ENCODE measurements at regions not wholly inside any gene's neighbourhood (a gene's known extent, or its start where the extent isn't known, plus 50 kb on each side); places are given as distances from the start of the nearest gene placed in this dataset.

DNA sequence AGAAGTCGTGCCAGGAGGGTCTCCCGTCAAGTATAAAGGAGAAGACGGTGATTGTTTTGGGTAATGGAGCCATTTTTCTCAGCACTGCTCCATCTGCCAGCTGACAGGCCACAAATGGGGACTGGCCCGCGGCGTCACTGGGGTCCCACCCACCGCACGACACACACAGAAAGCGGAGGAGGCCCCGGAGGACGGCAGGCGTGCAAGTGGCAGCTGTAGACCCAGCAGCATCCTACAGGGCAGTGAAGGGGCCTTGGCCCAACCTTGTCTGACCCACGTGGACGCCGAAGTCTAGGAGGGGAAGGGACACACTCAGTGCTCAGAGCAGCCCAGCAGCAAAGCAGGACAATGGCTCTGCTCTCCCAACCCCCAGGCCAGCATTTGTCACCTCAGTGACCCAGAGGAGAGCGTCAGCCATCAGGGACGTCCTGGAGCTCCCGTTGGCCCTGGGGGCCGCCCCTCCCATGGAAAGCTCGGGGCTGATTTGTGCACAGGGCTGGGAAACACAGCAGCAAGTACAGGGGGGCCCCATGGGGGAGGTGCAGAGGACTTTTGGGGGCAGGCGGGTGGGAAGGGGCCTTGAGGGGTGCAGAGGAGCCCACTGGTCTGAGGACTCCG is 644.4 kb downstream of the BRD1 start:
- FAIRE-seq (no peak), DNase-seq (ENCODE audit: insufficient read length, low spot score) (no peak)

DNA sequence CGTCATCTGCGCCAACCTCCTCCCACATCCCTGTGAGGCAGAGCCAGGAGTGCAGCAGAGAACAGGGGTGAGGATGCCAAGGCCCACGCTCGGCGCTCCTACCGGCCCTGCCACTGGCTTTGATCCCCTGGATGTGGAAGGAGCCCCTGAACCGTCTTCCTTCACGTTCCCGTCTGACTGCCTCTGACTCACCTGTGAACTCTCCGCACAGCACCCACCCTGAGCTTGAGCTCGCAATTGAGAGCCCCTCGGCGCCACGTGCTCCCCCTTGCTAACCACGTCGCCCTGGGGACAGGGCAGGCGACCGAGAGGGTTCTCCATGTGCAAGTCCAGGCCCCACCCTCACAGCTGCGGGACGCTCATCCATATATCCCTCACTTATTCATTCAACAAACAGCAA is 645.3 kb downstream of the BRD1 start:
- FAIRE-seq (no peak), DNase-seq (ENCODE audit: insufficient read length, low spot score) (no peak)

DNA sequence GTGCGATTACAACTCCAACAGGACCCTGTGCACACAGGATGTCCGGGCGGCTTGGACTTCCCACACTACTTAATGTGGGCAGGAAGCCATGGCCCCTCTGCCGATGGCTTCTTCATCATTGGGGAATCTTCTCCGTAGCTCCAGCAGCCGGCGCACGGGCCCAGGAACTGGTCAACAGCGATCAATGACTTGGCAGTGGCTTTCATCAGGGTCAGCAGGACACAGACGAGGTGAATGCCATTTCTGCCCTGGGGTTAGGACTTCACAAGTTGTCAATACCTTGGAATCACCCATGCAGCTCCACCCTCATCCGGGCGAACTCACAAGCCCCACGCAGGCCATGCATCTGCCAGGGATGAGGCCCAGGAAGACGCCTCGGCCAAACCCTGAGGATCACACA is 645.7 kb downstream of the BRD1 start:
- FAIRE-seq, result no peak

DNA sequence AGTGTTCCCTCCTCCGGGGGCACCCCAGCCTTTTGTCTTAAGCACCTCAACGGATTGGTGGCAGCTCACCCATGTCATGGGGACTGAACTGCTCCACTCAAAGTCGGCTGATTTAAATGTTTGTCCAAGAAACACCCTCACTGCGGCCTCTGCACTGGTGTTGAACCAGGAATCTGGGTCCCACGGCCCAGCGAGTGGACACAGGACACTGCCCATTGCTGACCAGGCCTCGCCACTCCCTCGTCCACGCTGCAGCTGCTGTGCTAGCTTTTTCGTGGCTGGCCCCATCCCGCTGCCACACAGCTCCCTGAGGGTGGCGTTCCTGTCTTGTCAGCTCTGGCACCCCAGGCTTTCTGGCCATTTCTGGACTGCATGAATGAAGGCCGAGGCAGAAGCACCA is 646.2 kb downstream of the BRD1 start:
- no peak for FAIRE-seq
- DNase-seq (ENCODE audit: insufficient read length, low spot score), result no peak

More for the DNA sequence above, 645.7 kb downstream of the BRD1 start:
- DNase-seq (ENCODE audit: insufficient read length, low spot score), result no peak

DNA sequence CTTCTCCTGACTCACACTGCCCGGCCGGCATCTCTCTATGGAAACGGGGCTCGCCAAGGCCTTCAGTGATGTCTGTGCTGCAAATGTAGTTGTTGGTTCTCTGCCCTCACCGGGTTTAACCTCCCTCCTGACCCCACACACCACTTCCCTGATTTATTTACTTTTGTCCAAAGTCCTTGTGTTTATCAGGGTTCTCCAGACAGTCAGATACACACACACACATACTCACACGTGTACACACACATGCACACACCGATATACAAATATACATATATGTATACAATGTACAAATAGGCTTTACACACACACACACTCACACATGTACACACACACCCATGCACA is 647.0 kb downstream of the BRD1 start:
- FAIRE-seq, result no peak
- no peak for DNase-seq (ENCODE audit: insufficient read length, low spot score)

DNA sequence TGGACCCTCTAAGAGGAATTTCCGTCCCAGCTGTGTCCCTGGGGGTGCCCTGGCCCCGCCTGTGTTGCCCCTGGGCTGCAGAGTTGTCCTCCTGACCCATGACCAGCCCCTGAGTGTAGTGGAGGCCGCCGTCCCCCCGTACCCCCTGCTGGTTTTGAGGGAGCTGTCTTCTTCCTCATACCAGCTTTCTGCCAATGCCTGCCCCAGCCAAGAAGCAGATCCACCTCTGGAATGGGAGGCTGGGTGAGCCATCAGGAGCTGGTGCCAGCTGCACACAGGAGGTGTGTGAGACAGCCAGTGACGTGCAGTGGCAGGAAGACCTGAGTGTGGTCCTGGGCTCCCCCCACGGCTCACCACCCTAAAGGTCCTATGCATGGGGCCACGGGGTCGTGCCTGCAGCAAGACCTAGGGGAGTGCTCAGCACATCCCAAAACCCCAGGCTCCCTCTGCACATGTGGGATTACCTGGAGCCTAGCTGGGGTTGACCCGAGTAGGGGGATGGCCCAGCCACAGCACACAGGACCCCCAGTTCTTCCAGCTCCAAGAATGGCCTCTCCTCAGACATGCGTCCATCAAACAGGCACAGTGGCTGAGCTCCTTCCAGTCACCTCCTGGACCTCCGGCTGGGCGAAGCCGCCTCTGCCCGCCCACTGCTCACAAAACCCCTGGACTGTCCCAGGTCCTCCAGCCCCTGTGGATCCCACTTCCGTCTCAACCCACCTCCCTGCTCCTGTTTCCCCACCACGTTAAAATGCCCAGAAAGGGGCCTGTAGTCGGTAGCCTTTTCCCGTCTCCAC is 647.6 kb downstream of the BRD1 start:
- no peak for FAIRE-seq

DNA sequence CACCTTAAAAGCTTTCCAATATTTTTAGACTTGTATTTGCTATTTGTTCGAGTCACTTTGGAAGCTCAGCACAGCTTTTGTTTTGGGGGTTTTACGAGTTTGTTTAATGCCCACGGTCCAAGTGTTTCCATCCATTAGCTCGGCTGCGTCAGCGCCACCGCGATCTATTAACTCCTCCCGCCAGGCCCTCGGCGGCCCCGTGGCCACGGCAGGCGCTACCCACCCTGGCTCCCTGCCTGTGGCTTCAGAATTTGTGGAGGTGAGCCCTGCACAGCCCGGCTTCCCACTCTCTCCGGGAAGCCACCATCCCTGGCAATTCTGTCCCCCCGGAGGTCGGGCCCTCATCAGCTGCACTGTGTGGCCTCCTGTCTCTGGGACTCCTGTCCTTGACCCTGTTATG is 648.5 kb downstream of the BRD1 start:
- no peak for DNase-seq (ENCODE audit: insufficient read length, low spot score)
- no peak for FAIRE-seq

More for the DNA sequence above, 647.6 kb downstream of the BRD1 start:
- DNase-seq (ENCODE audit: insufficient read length, low spot score), result no peak

DNA sequence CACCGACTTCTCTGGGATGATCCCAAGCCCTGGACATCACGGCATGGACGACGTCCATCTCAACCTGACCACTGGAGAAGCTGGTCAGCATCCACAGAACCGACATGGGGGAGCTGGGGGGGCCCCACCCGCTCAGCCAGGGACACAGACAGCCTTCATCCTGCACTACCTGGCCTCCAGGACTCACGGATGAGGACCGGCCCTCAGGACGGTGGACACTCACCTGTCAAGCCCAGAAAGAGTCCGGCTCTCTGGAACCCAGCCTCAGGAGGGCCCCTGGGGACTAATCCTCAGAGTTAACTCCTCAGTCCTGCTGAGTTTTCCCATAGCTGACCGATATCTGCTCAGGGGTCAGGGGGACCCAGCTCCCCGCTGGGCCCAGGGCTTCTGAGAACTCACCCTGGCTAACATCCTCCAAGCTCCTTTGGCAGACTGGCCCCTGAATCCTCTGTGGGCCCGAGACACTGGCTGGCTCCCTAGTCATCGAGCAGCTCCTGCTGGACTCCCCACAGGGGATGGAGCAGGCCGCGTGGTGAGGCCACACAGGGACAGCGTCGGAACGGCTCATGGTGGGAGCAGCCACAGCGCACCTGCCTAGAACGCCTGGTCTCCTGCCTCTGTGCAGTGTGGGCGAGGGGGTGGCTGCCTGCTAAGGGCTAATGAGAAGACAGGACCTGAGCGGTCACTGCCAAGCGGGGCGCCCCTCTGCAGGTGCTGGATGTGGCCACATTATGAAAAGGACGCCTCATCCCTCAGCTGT is 649.2 kb downstream of the BRD1 start:
- FAIRE-seq, result no peak
- DNase-seq (ENCODE audit: insufficient read length, low spot score), result no peak

DNA sequence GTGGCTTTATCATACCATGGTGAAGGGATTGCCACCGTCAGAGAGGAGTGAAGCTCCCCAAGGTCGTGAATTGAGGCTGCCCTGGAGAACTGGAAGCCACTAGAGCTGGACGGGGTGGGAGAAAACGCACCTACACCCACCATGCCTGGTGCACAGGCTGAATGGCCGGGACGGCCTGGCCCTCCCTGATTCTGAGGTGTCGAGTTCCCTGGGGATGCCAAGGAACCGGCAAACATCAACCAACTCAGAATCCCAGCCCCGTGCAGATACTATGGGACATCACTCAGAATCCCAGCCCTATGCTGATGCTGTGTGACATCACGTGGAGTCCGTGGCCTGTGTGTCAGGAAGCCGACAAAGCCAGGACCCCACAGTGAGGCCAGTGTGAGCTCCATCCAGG is 650.0 kb downstream of the BRD1 start:
- DNase-seq (ENCODE audit: insufficient read length, low spot score) (no peak), FAIRE-seq (no peak)

DNA sequence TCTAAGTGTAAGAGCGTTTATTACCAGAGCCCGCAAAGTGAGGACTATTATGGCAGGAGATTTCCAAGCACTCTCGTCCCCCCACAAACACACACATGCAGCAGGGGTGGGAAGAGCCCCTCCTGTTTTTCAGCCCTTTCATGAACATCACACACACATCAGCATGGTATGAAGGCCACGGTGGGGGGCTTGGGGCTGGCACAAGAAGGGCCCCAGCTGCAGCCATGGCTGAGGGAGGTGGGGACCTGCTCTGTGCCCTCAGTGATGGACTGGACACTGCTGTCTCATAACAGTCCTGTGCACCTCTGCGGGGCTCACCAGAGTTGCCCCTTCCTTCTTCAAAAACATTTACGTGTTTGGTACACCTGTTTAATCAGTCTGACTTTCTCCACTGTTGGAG is 650.7 kb downstream of the BRD1 start:
- DNase-seq (ENCODE audit: insufficient read length, low spot score) (no peak), FAIRE-seq (no peak)

DNA sequence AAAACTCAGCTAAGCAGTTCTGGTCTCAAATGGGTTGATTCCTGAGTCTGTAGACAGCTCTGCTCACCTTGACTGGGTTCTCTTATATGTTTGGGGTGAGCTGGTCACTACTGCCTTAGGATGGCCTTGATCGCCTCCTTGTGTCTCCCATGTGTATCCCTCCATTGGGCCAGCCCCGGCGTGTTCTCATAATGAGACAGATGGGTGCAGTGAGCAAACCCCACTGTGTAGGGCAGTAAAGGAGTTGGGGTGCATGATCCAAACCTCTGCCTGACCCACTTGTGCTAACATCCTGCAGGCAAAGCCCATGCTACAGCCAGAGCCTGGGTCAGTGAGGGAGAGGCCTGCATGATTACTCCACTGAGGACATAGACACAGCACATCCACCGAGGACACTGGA is 657.6 kb downstream of the BRD1 start:
- no peak for DNase-seq (ENCODE audit: insufficient read length, low spot score)
- FAIRE-seq, result no peak

DNA sequence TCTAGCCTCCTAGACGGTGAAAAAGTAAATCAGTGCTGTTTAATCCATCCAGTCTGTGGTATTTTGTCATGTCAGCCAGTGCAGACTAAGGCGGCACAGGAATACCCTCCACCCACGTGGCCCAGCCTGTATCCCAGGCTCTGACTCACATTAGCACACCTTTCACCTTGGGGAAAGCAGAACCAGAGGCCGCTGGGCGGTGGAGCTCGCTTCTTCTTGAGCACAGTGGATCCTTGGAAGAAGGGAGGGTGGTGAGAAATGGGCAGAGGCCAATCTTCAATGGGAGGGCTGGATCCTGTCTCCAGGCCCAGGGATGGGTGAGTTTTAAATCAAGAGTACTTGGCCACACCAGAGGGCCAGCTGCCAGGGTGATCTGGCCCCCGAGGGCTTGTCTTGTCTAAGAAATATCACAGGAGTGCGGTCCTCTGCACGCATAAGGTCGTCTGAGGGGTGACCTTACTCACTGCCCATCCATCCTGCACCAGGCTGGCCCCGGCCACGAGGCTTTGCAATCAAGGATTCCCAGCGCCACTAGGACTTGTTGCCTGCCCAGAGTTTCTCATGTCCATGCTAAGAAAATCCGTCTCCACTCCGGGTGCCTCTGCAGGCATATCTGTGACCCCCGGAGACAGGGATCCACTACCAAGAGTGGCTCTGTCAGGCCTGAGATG is 658.5 kb downstream of the BRD1 start:
- no peak for FAIRE-seq

DNA sequence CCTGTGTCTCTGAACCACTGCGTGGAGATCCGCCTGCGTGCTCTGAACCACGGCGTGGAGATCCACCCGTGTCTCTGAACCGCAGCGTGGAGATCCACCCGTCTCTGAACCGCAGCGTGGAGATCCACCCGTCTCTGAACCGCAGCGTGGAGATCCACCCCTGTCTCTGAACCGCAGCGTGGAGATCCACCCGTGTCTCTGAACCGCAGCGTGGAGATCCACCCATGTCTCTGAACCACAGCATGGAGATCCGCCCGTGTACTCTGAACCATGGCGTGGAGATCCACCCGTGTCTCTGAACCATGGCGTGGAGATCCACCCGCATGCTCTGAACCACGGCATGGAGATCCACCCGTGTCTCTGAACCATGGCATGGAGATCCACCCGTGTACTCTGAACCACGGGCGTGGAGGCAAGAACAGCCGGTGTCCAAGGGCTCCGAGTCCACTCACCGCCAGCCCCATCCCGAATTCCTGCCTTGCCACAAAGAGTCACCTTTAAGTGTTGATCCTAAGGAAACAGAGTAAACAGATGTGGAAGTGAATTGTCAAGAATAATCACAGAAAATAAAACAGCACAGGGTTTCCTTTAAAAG is 659.4 kb downstream of the BRD1 start:
- no peak for FAIRE-seq
- DNase-seq (ENCODE audit: insufficient read length, low spot score), result no peak

More for the DNA sequence above, 658.5 kb downstream of the BRD1 start:
- DNase-seq (ENCODE audit: insufficient read length, low spot score), result no peak

DNA sequence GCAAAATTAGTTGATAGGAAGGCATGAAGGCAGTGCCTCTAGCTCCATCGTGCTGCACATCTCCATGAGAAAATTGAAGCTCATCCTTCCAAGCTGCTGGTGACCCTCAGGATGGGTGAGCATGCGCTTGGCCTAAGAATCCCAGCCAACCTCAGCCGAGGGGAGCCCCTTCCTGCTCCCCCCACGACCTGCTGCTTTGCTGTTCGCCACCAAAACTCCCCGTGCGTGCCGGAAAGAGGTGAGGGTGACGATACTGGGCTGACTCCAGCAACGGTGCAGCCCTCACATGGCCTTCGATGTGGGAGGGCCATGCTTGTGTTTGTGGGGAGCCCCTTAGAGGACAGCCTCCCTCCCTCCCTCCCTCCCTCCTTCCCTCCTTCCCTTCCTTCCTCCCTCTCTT is 660.9 kb downstream of the BRD1 start:
- DNase-seq (ENCODE audit: insufficient read length, low spot score), result no peak
- no peak for FAIRE-seq

DNA sequence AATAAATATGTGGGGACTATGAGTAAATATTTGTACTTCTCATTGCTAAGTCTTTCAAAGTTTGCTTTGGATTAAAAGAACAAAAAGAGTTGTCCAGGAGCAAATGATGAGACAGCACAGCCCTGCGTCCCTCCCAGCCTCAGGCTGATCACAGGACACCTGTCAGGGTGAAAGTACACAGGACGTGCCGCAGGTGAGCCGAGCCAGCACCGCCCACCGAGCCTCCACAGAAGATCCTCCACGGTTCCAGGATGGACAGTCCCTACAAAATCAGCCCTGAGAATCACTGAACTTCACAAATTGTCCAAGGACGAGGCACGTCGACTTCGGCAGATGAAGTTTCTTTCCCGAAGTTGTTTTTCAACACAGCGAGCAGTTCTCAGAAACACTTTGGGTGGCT is 661.5 kb downstream of the BRD1 start:
- DNase-seq (ENCODE audit: insufficient read length, low spot score) (no peak), FAIRE-seq (no peak)

DNA sequence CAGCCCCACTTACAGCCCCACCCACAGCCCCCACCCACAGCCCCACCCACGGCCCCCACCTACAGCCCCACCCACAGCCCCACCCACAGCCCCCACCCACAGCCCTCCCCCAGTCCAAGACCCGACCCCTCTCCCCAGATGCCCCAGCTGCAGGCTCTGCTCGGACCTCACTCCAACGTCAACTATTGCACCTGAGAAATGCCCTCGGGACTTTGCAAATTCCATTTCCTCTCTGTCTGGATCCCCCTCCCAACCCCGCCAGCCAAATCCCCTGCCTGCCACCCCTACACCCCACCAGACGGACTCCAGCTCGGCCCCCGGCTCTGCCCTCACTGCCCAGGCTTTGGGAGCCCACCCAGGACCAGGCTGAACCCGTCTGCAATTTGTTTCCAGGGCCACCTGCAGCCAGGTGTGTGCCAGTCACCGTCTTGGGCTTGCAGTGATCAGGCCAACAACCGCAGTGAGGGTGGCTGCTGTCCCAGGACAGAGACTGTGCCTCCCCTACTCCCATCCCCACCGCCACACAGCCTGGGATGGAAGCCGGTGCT is 662.8 kb downstream of the BRD1 start:
- no peak for FAIRE-seq

DNA sequence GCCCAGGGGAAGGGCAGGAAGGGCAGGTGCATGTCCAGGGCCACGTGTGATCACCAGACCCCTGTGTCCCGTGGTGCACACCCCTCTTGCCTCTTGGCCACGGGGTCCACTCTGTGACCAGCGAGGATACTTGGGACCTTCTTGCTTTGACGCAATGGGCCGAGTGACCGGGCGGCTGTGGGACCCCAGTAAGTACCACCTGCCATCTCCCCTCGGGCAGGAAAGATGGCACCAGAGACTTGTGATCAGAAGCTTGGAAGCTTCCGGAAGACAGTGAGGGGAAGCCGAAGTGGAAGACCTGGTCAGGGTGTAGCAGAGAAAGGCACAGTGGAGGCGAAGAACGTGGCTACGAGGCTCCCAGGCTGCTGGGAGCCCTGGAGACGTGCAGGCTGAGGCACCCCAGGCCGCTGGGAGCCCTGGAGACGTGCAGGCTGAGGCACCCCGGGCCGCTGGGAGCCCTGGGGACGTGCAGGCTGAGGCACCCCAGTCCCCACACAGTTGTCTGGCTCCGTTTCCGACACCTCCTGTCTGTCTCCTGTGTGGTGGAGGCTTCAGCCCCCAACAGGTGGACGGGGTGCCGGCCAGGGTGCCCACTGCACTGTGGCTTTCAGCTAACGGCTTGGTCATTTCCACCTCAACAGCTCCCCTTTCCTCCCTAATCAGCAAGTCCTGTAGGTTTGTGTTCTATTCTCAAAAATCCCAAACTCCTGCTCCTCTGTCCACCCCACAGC is 663.5 kb downstream of the BRD1 start:
- no peak for DNase-seq (ENCODE audit: insufficient read length, low spot score)
- no peak for FAIRE-seq

More for the DNA sequence above, 662.8 kb downstream of the BRD1 start:
- no peak for DNase-seq (ENCODE audit: insufficient read length, low spot score)

DNA sequence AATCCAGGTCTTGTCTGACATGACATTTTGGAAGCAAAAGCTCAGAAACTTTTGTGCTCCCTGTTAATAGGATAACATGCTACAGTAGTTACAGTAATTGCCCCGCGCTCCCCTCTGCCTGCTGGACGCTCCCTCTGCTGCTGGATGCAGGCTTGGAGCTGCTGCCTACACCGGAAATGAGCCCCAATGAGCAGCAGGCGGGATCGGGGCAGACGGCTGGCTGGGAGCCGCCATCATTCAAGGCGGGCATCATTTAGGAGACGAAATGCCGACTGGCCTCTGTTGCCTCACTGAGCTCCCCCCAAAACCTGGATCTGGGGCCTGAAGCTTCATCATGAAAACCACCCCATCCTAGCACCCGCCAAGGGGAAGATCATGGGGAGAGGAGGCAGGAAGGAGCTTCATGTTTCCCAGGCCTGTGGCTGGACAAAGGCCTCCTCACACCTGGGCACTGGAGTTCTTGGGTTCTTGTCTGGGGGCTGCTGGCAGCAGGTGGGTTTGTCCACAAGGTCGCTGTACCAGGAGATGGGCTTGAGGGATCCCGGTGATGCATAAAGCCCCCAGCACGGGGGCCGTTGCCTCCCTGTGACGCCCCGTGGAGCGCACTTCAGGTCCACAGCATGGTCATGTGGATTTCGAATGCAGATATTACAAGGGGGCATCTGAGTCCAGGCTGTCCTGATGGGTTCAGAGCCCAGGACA is 664.3 kb downstream of the BRD1 start:
- FAIRE-seq (no peak), DNase-seq (ENCODE audit: insufficient read length, low spot score) (no peak)

DNA sequence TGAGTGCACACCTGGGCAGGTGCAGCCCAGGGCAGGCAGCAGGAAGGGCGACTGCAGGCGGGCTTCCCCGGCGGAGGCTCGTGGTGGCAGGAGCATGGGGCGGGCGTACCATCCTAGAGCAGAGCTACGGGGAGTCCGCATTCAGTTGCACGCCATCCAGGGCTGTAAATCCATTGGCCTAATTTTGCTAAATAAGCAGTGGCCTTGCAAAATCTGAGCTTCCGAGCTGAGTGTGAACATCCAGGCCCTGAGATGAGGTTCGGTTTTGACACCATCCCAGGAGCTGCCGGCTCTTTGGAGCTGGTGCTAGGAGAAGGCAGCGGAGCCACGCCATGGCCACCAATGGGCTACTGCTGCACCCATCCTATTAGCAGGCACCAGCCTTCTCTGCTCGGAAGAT is 664.8 kb downstream of the BRD1 start:
- FAIRE-seq (no peak), DNase-seq (ENCODE audit: insufficient read length, low spot score) (no peak)

All from HTR-8/SVneo (cell line).